ENCODE measurements at regions not wholly inside any gene's neighbourhood (a gene's known extent, or its start where the extent isn't known, plus 50 kb on each side); places are given as distances from the start of the nearest gene placed in this dataset.

DNA sequence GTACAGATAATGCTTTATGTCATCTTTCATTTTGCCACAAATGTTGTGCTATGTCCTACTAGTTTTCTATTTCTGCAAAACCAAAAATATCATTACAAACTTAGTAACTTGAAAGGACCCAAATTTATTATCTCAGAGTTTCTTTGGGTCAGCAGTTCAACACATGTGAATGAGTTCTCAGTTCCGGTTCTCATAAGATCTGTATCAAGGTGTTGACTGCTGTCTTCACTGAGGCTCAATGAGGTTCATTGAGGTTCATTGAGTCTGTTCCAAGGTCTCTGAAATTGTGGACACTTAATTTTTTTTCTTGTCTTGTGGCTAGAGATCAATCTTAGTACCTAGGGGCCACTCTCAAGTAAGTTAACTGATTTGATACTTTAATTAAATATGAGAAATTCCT, 525.1 kb upstream of the BRINP3 start:
- TF ChIP-seq, protein P1, sequence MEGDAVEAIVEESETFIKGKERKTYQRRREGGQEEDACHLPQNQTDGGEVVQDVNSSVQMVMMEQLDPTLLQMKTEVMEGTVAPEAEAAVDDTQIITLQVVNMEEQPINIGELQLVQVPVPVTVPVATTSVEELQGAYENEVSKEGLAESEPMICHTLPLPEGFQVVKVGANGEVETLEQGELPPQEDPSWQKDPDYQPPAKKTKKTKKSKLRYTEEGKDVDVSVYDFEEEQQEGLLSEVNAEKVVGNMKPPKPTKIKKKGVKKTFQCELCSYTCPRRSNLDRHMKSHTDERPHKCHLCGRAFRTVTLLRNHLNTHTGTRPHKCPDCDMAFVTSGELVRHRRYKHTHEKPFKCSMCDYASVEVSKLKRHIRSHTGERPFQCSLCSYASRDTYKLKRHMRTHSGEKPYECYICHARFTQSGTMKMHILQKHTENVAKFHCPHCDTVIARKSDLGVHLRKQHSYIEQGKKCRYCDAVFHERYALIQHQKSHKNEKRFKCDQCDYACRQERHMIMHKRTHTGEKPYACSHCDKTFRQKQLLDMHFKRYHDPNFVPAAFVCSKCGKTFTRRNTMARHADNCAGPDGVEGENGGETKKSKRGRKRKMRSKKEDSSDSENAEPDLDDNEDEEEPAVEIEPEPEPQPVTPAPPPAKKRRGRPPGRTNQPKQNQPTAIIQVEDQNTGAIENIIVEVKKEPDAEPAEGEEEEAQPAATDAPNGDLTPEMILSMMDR (IDR thresholded peaks at IDR 0.05): no peak
- TF ChIP-seq EZH2phosphoT487 (IDR thresholded peaks at IDR 0.05) (no peak), EZH2 (IDR thresholded peaks at IDR 0.05) (no peak)
